ENCODE measurements at regions not wholly inside any gene's neighbourhood (a gene's known extent, or its start where the extent isn't known, plus 50 kb on each side); places are given as distances from the start of the nearest gene placed in this dataset.

- no peak for DNase-seq
- CTCF ChIA-PET: no interaction called here
- H3K27ac ChIP-seq (ENCODE audit: low read depth in 2 of 2, low read length in 1 of 2): no peak overlapping the region
- no peaks in the 10 kb centered on the region for H3K9me2 ChIP-seq
- no peak for TF ChIP-seq ELF1 (IDR thresholded peaks at IDR 0.05)
- TF ChIP-seq POLR2AphosphoS5 (IDR thresholded peaks at IDR 0.05; ENCODE audit: low read depth, low read length): no peak
- TF ChIP-seq FOXM1 (IDR thresholded peaks at IDR 0.05; ENCODE audit: low read depth): no peak
- TF ChIP-seq RCOR1 (IDR thresholded peaks at IDR 0.05; ENCODE audit: low read length): no peak
- TF ChIP-seq REST (IDR thresholded peaks at IDR 0.05; ENCODE audit: low read depth, low read length): no peak
- no peak for TF ChIP-seq MEF2A (IDR thresholded peaks at IDR 0.05; ENCODE audit: borderline replicate concordance, low read depth)
- TF ChIP-seq FOSL2 (IDR thresholded peaks at IDR 0.05; ENCODE audit: borderline replicate concordance, low read depth): no peak
- TF ChIP-seq, protein P1, sequence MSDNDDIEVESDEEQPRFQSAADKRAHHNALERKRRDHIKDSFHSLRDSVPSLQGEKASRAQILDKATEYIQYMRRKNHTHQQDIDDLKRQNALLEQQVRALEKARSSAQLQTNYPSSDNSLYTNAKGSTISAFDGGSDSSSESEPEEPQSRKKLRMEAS (IDR thresholded peaks at IDR 0.05; ENCODE audit: low read depth): no peak
- TF ChIP-seq TCF12 (IDR thresholded peaks at IDR 0.05): no peak
- TF ChIP-seq ZBTB33 (IDR thresholded peaks at IDR 0.05; ENCODE audit: borderline replicate concordance, low read depth): no peak
- 28% methylated on average over 12 of the region's 13 CpGs for WGBS (ENCODE audit: low lambda C conversion rate)
- H3K9ac ChIP-seq: no peak overlapping the region
- H3K36me3 ChIP-seq (replicated peaks in 1 of 2; ENCODE audit: control insufficient read depth in 1 of 2, insufficient read depth in 2 of 2, low read length in 1 of 2): no peaks in the 10 kb centered on the region
- no peak overlapping the region for H2AFZ ChIP-seq (ENCODE audit: low read depth)
- no peaks in the 10 kb centered on the region for H3K79me2 ChIP-seq (ENCODE audit: insufficient read depth)
- POLR2A ChIA-PET: no interaction called here
- H4K20me1 ChIP-seq (ENCODE audit: insufficient read depth): no peaks in the 10 kb centered on the region
- H3K4me1 ChIP-seq (ENCODE audit: control insufficient read depth in 1 of 2, insufficient read depth in 2 of 2, low read depth in 1 of 2, low read length in 1 of 2): peaks cover 0 to 33% of the 10 kb centered on the region in 2 experiments; a peak in 2 of 4 replicates
- no peak overlapping the region for H3K4me3 ChIP-seq (ENCODE audit: low read depth in 2 of 2, low read length in 1 of 2)
- no peaks in the 10 kb centered on the region for H3K27me3 ChIP-seq (ENCODE audit: insufficient read depth)
- no peaks in the 10 kb centered on the region for H3K9me3 ChIP-seq
- H3F3A ChIP-seq (replicated peaks; ENCODE audit: insufficient read depth): no peaks in the 10 kb centered on the region
- 0 out of 2 replicates have a peak overlapping the region, but pooled peaks have one; percentile 19 for H3K4me2 ChIP-seq
These were observed 261.8 kb downstream of the CBLN1 start for GRCh38 chr16:49019831-49020230.

- H3K4me2 ChIP-seq: 0 out of 2 replicates have a peak overlapping the region, but pooled peaks have one; percentile 19
- H3K27ac ChIP-seq (ENCODE audit: low read depth in 2 of 2, low read length in 1 of 2): no peak overlapping the region
- no peaks in the 10 kb centered on the region for H3F3A ChIP-seq (replicated peaks; ENCODE audit: insufficient read depth)
- no peaks in the 10 kb centered on the region for H4K20me1 ChIP-seq (ENCODE audit: insufficient read depth)
- no peaks in the 10 kb centered on the region for H3K9me3 ChIP-seq
- TF ChIP-seq, protein P2, sequence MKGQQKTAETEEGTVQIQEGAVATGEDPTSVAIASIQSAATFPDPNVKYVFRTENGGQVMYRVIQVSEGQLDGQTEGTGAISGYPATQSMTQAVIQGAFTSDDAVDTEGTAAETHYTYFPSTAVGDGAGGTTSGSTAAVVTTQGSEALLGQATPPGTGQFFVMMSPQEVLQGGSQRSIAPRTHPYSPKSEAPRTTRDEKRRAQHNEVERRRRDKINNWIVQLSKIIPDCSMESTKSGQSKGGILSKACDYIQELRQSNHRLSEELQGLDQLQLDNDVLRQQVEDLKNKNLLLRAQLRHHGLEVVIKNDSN (IDR thresholded peaks at IDR 0.05; ENCODE audit: borderline replicate concordance, low read depth): no peak
- TF ChIP-seq, protein P3, sequence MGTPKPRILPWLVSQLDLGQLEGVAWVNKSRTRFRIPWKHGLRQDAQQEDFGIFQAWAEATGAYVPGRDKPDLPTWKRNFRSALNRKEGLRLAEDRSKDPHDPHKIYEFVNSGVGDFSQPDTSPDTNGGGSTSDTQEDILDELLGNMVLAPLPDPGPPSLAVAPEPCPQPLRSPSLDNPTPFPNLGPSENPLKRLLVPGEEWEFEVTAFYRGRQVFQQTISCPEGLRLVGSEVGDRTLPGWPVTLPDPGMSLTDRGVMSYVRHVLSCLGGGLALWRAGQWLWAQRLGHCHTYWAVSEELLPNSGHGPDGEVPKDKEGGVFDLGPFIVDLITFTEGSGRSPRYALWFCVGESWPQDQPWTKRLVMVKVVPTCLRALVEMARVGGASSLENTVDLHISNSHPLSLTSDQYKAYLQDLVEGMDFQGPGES (IDR thresholded peaks at IDR 0.05; ENCODE audit: low read depth, low read length): no peak
- TF ChIP-seq TCF12 (IDR thresholded peaks at IDR 0.05) (peak; percentile 41; the same call in 1 of the 2 replicates), SMC3 (IDR thresholded peaks at IDR 0.05; ENCODE audit: low read depth, low read length) (no peak), RFX5 (IDR thresholded peaks at IDR 0.05; ENCODE audit: low read length) (no peak)
- H3K27me3 ChIP-seq (ENCODE audit: insufficient read depth): no peaks in the 10 kb centered on the region
- ChIA-PET POLR2A (no interaction called here), CTCF (no interaction called here)
- H3K9me2 ChIP-seq: no peaks in the 10 kb centered on the region
- H3K4me1 ChIP-seq (ENCODE audit: control insufficient read depth in 1 of 2, insufficient read depth in 2 of 2, low read depth in 1 of 2, low read length in 1 of 2): peaks cover 0 to 33% of the 10 kb centered on the region in 2 experiments; a peak in 2 of 4 replicates
- WGBS (ENCODE audit: low lambda C conversion rate): 38% methylated on average over 13 of the region's 14 CpGs
- no peak overlapping the region for H2AFZ ChIP-seq (ENCODE audit: low read depth)
- no peaks in the 10 kb centered on the region for H3K79me2 ChIP-seq (ENCODE audit: insufficient read depth)
- H3K4me3 ChIP-seq (ENCODE audit: low read depth in 2 of 2, low read length in 1 of 2): 0 out of 4 replicates have a peak overlapping the region, but pooled peaks of 1 of the 2 experiments have one; percentile 9
- no peaks in the 10 kb centered on the region for H3K36me3 ChIP-seq (replicated peaks in 1 of 2; ENCODE audit: control insufficient read depth in 1 of 2, insufficient read depth in 2 of 2, low read length in 1 of 2)
- DNase-seq: no peak
- no peak overlapping the region for H3K9ac ChIP-seq
These were observed 262.5 kb downstream of the CBLN1 start for GRCh38 chr16:49019081-49019633.
